H1 (cell line): ENCODE measurements at regions not wholly inside any gene's neighbourhood (a gene's known extent, or its start where the extent isn't known, plus 50 kb on each side); places are given as distances from the start of the nearest gene placed in this dataset.

Experiments used
- BRCA1 ChIP-seq: IDR thresholded peaks from 2 replicates; pipeline ENCODE4 v1.6.1; 2012; ENCODE audit warnings: low read depth, low read length, improper control_type of control experiment
- EZH2 ChIP-seq: fragments of 200-600 bp; sonication (generic); IDR thresholded peaks from 2 replicates; pipeline ENCODE4 v1.7.1; 2012; ENCODE audit warnings: low read depth, mild to moderate bottlenecking, moderate library complexity, low read length, inconsistent platforms; ENCODE audit not compliant: severe bottlenecking
- KDM1A ChIP-seq: fragments of 200-600, 300-600 bp; sonication (generic); IDR thresholded peaks from 2 replicates; pipeline ENCODE4 v1.7.1; 2016; ENCODE audit warnings: mild to moderate bottlenecking, low read length, borderline replicate concordance
- POLR2A ChIP-seq, 2 experiments: IDR thresholded peaks; 1 replicate in 1 of 2; 2 replicates in 1 of 2; pipeline ENCODE4 v1.6.1; 2011; ENCODE audit warnings: low read depth in 2 of 2, low read length in 2 of 2, mild to moderate bottlenecking in 2 of 2; ENCODE audit errors: control extremely low read depth in 1 of 2
- TF ChIP-seq, protein P1 (sequence below), 3 experiments: IDR thresholded peaks; 1 replicate in 2 of 3; 2 replicates in 1 of 3; pipeline versions ENCODE4 v1.5.1 to v1.6.1; 2011; ENCODE audit warnings: low read length in 3 of 3, mild to moderate bottlenecking in 3 of 3, inconsistent platforms in 2 of 3, low read depth in 1 of 3, moderate library complexity in 1 of 3; ENCODE audit not compliant: insufficient read depth in 1 of 3; ENCODE audit errors: control extremely low read depth in 1 of 3

DNA sequence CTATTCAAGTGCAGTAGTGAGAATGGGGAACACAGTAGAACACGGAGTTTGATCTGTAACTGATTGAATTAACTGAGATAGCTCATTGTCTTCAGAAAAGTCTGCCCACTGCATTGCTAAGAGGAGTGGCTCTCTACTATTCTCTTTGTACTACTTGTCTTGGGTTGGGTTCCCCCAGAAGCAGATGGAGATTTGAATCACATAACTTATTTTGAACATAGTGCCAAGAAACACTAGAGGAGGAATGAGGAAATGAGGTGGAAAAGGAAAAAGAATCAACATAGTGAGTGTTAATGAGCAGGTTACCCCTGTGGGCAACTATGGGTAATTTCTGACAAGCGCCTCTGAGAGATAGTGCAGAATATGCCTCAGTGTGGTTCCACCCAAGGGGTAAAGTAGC, 362.7 kb downstream of the STIM2 start:
- TF ChIP-seq KDM1A = no peak
- TF ChIP-seq EZH2 = no peak
- TF ChIP-seq, protein P1, sequence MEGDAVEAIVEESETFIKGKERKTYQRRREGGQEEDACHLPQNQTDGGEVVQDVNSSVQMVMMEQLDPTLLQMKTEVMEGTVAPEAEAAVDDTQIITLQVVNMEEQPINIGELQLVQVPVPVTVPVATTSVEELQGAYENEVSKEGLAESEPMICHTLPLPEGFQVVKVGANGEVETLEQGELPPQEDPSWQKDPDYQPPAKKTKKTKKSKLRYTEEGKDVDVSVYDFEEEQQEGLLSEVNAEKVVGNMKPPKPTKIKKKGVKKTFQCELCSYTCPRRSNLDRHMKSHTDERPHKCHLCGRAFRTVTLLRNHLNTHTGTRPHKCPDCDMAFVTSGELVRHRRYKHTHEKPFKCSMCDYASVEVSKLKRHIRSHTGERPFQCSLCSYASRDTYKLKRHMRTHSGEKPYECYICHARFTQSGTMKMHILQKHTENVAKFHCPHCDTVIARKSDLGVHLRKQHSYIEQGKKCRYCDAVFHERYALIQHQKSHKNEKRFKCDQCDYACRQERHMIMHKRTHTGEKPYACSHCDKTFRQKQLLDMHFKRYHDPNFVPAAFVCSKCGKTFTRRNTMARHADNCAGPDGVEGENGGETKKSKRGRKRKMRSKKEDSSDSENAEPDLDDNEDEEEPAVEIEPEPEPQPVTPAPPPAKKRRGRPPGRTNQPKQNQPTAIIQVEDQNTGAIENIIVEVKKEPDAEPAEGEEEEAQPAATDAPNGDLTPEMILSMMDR (IDR thresholded peaks at IDR 0.05; ENCODE audit: control extremely low read depth in 1 of 3, insufficient read depth in 1 of 3, low read depth in 1 of 3, low read length in 3 of 3) = no peak
- no peak for TF ChIP-seq BRCA1
- TF ChIP-seq POLR2A (IDR thresholded peaks at IDR 0.05; ENCODE audit: control extremely low read depth in 1 of 2, low read depth in 2 of 2, low read length in 2 of 2) = no peak
